ENCODE measurements at regions not wholly inside any gene's neighbourhood (a gene's known extent, or its start where the extent isn't known, plus 50 kb on each side); places are given as distances from the start of the nearest gene placed in this dataset.
"Not testable (repeated sequence)": the region's sequence is repeated elsewhere in the genome, so short reads cannot be mapped to it uniquely, and the experiment has no call there.

DNA sequence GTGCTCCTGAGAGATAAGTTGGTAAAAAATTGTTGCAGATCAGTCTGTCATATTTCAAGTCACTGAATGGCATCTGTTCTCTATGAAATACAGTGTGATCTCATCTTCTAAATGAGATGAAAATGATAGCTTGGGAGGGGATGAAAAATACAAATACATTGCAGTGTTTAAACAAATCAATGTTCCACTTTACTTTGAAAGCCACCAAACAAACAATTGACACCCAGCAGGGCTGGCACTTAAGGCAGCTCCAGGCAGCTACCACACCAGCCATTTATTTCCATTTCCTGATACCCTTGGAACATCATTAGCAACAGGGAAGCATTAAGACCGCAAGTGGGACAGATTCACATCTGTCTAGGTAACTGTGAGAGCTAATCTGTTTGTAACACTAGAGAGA, 827.6 kb upstream of the KIF2B start:
- H3K9me3 Mint-ChIP-seq, result peaks cover 9% of the 10 kb centered on the region
- intact Hi-C loops (cut with micrococcal nuclease), result no loop called here
- POLR2A ChIA-PET, result no interaction called here
- no peaks in the 10 kb centered on the region for H3K27me3 Mint-ChIP-seq
- H3K27ac Mint-ChIP-seq, result no peak overlapping the region
- no peak for ATAC-seq
- H3K36me3 Mint-ChIP-seq (ENCODE audit: low read depth), result no peaks in the 10 kb centered on the region
- no peak for DNase-seq
- no peak overlapping the region for H3K4me3 Mint-ChIP-seq
- CTCF ChIA-PET, result no interaction called here
- no peaks in the 10 kb centered on the region for H3K4me1 Mint-ChIP-seq (ENCODE audit: low read depth)
- no peak for TF ChIP-seq CTCF (IDR thresholded peaks at IDR 0.05)

DNA sequence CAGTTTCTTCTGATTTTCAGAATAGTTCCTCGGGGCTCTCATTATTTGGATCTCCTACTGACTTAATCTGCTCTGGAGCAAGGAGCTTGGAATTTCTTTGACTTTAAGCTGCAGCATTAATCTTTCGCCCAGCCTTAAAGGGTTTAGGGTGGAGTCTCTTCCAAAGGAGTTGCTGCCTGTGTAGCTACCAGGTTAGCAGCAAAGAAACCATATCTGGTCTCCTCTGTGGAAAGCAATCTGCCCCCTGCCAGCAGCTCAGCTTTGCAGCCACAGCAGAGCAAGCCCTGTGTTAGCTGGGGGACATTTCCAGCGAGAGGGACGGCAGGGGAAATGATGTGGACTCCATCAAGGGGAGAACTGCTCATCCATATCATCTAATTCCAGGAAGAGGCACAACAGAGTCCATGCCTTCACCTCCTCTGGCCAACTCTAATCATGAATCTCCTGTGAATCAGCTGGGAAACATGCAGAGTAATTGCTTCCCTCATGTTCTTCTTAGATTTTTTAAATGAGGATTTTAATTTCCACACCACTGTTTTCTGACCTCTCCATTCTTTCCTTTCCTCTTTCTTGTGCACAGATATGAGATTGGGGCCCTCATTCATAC, 827.6 kb upstream of the CA10 start:
- no peak overlapping the region for H3K27ac Mint-ChIP-seq
- no peaks in the 10 kb centered on the region for H3K4me1 Mint-ChIP-seq (ENCODE audit: low read depth)
- no peaks in the 10 kb centered on the region for H3K27me3 Mint-ChIP-seq
- no peak overlapping the region for H3K4me3 Mint-ChIP-seq
- DNase-seq, result no peak
- CTCF ChIA-PET, result interaction anchor here (0.6 kb wide), 1 partner anchor 924 kb away, joined by 3 read pairs; no protein-coding TSS in a partner anchor
- ATAC-seq, result no peak
- POLR2A ChIA-PET, result no interaction called here
- intact Hi-C loops (cut with micrococcal nuclease), result no loop called here
- H3K9me3 Mint-ChIP-seq, result peaks cover 4% of the 10 kb centered on the region
- TF ChIP-seq CTCF (IDR thresholded peaks at IDR 0.05), result no peak
- H3K36me3 Mint-ChIP-seq (ENCODE audit: low read depth), result no peaks in the 10 kb centered on the region

- ChIA-PET POLR2A (no interaction called here), CTCF (no interaction called here)
- ATAC-seq, result no peak
- Mint-ChIP-seq H3K36me3 (ENCODE audit: low read depth) (no peaks in the 10 kb centered on the region), H3K4me3 (no peak overlapping the region), H3K27ac (no peak overlapping the region), H3K9me3 (peaks cover 4% of the 10 kb centered on the region), H3K27me3 (no peaks in the 10 kb centered on the region), H3K4me1 (ENCODE audit: low read depth) (no peaks in the 10 kb centered on the region)
- TF ChIP-seq CTCF (IDR thresholded peaks at IDR 0.05), result no peak
- no peak for DNase-seq
- intact Hi-C loops (cut with micrococcal nuclease), result no loop called here
Observed at GRCh38 chr17:52982331-52982730, 823.8 kb upstream of the CA10 start.

DNA sequence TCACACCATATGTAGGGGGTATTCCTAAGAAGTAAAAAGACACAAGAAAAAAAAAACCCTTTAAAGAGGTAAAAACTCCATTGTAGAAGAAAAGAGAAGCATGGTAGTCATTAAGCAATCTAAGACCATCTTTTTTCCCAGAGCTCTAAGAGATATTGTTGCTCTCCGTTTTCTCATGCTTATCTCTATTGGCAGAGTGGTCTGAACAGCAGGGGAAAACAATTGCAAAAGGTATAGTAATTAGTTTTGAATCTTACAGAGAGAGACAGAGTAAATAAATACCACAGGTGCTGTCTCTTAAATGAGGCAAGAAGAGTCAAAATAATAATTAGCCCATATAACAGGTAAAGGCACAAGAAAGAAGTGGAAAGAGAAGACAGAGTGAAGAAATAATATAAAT, 821.4 kb upstream of the CA10 start:
- ATAC-seq (no peak), DNase-seq (no peak)
- ChIA-PET CTCF (no interaction called here), POLR2A (no interaction called here)
- no peaks in the 10 kb centered on the region for H3K36me3 Mint-ChIP-seq (ENCODE audit: low read depth)
- peaks cover 4% of the 10 kb centered on the region for H3K9me3 Mint-ChIP-seq
- no peak for TF ChIP-seq CTCF (IDR thresholded peaks at IDR 0.05)
- no peak overlapping the region for H3K4me3 Mint-ChIP-seq
- intact Hi-C loops (cut with micrococcal nuclease), result no loop called here
- no peak overlapping the region for H3K27ac Mint-ChIP-seq
- H3K4me1 Mint-ChIP-seq (ENCODE audit: low read depth), result no peaks in the 10 kb centered on the region
- no peaks in the 10 kb centered on the region for H3K27me3 Mint-ChIP-seq

- H3K27me3 Mint-ChIP-seq, result no peaks in the 10 kb centered on the region
- H3K36me3 Mint-ChIP-seq (ENCODE audit: low read depth), result no peaks in the 10 kb centered on the region
- ATAC-seq (no peak), DNase-seq (no peak)
- intact Hi-C loops (cut with micrococcal nuclease), result no loop called here
- H3K4me1 Mint-ChIP-seq (ENCODE audit: low read depth), result no peaks in the 10 kb centered on the region
- no peak for TF ChIP-seq CTCF (IDR thresholded peaks at IDR 0.05)
- CTCF ChIA-PET, result no interaction called here
- no peak overlapping the region for H3K27ac Mint-ChIP-seq
- POLR2A ChIA-PET, result no interaction called here
- peaks cover 7% of the 10 kb centered on the region for H3K9me3 Mint-ChIP-seq
- no peak overlapping the region for H3K4me3 Mint-ChIP-seq
Observed at GRCh38 chr17:52965856-52966255, 807.3 kb upstream of the CA10 start.

DNA sequence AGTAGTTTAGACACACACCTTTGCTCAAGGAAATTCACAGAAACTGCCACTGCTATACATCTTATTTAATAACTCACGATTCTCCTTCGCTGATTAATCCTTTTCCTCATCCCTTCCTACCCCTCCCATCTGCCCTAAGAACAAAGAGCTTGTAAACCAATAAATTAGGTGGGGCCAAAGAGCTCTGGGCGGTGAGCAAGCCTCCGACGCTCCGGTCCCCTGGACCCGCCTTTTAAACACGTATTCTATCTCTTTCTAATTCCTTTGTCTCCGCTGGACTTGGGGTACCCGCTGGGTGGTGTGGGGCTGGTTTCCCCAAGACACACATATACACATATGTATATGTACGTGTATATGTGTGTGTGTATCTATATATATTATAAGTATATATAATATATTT, 803.2 kb upstream of the CA10 start:
- POLR2A ChIA-PET; ATAC-seq; H3K36me3 Mint-ChIP-seq (ENCODE audit: low read depth); H3K4me3 Mint-ChIP-seq; CTCF ChIA-PET; H3K4me1 Mint-ChIP-seq (ENCODE audit: low read depth); intact Hi-C loops (cut with micrococcal nuclease); H3K27ac Mint-ChIP-seq; H3K27me3 Mint-ChIP-seq; H3K9me3 Mint-ChIP-seq; DNase-seq: not testable (repeated sequence)

Data from activated CD8-positive, alpha-beta T cell treated with anti-CD3 and anti-CD28 coated beads for 36 hours (primary cell).